IMR-90 (cell line): ENCODE measurements at regions not wholly inside any gene's neighbourhood (a gene's known extent, or its start where the extent isn't known, plus 50 kb on each side); places are given as distances from the start of the nearest gene placed in this dataset.

Source experiments
- ATAC-seq: fragments of 200-7000 bp; cut with Tn5 transposase; 2 replicates; pipeline ENCODE4 v1.9.1; 2020; ENCODE audit warnings: low read depth, mild to moderate bottlenecking, moderate library complexity
- BruUV-seq: library from RNA; stranded (reverse); fragments of 400-500 nt; replicated peaks from 2 replicates; lab custom pipeline; 2021; lab: Mats Ljungman, UMichigan
- CTCF ChIA-PET: fragments of 300-600 bp; formaldehyde crosslinking; extraction: SDS; loops from one replicate; lab custom pipeline; 2021; ENCODE audit warnings: antibody characterized with exemption; lab: Yijun Ruan, JAX
- POLR2A ChIA-PET: fragments of 300-600 bp; sonication (Branson Sonifier 250); formaldehyde crosslinking; loops from one replicate; lab custom pipeline; 2022; ENCODE audit warnings: antibody characterized with exemption; ENCODE audit not compliant: unreplicated experiment; lab: Charles Lee
- DNase-seq: peaks from one replicate; pipeline ENCODE4 v3.0.0; 2013
- H2AFZ ChIP-seq: replicated peaks from 2 replicates; pipeline ENCODE3; 2013; ENCODE audit warnings: low read length, mild to moderate bottlenecking; ENCODE audit not compliant: poor library complexity
- H2AK5ac ChIP-seq: 2 replicates; pipeline ENCODE4 v1.6.1; 2013; ENCODE audit warnings: low read depth, low read length, inconsistent platforms
- H2AK9ac ChIP-seq: replicated peaks from 2 replicates; pipeline ENCODE3; 2013; ENCODE audit warnings: mild to moderate bottlenecking, low read depth, low read length, moderate library complexity; ENCODE audit not compliant: poor library complexity
- H2BK120ac ChIP-seq: 2 replicates; pipeline ENCODE4 v1.6.1; 2013; ENCODE audit warnings: low read depth, low read length, inconsistent platforms
- H2BK15ac ChIP-seq: 3 replicates; pipeline ENCODE4 v1.6.1; 2013; ENCODE audit warnings: low read depth, low read length, inconsistent platforms
- H2BK20ac ChIP-seq: 2 replicates; pipeline ENCODE4 v1.6.1; 2013; ENCODE audit warnings: low read depth, mild to moderate bottlenecking, inconsistent platforms, low read length, moderate library complexity
- H2BK5ac ChIP-seq: 2 replicates; pipeline ENCODE4 v1.6.1; 2013; ENCODE audit warnings: mild to moderate bottlenecking, low read depth, low read length, inconsistent platforms; ENCODE audit not compliant: poor library complexity, severe bottlenecking
- H3K14ac ChIP-seq: replicated peaks from 2 replicates; pipeline ENCODE4 v1.6.1; 2013; ENCODE audit warnings: low read depth, low read length, inconsistent platforms
- H3K18ac ChIP-seq: 2 replicates; pipeline ENCODE4 v1.6.1; 2013; ENCODE audit warnings: low read depth, low read length, control low read depth
- H3K23ac ChIP-seq: 2 replicates; pipeline ENCODE4 v1.6.1; 2013; ENCODE audit warnings: low read depth, low read length, inconsistent platforms
- H3K27ac ChIP-seq: 2 replicates; pipeline ENCODE4 v1.5.1; 2013; ENCODE audit warnings: mild to moderate bottlenecking, control low read depth, low read length; ENCODE audit not compliant: insufficient read depth
- H3K27me3 ChIP-seq: 2 replicates; pipeline ENCODE4 v1.6.1; 2013; ENCODE audit warnings: low read length; ENCODE audit not compliant: control insufficient read depth, insufficient read depth
- H3K36me3 ChIP-seq: 2 replicates; pipeline ENCODE4 v1.6.1; 2013; ENCODE audit warnings: low read length, mixed read lengths; ENCODE audit not compliant: control insufficient read depth, insufficient read depth
- H3K4ac ChIP-seq: 2 replicates; pipeline ENCODE4 v1.6.1; 2013; ENCODE audit warnings: low read depth, low read length, inconsistent platforms
- H3K4me1 ChIP-seq: 2 replicates; pipeline ENCODE4 v1.6.1; 2013; ENCODE audit warnings: low read length, mixed read lengths; ENCODE audit not compliant: control insufficient read depth, insufficient read depth
- H3K4me2 ChIP-seq: 2 replicates; pipeline ENCODE4 v1.6.1; 2013; ENCODE audit warnings: low read depth, mild to moderate bottlenecking, control low read depth, low read length, moderate library complexity
- H3K4me3 ChIP-seq: 2 replicates; pipeline ENCODE4 v1.5.1; 2013; ENCODE audit warnings: low read depth, mild to moderate bottlenecking, control low read depth, low read length, moderate library complexity; ENCODE audit not compliant: insufficient read depth
- H3K56ac ChIP-seq: 2 replicates; pipeline ENCODE4 v1.6.1; 2013; ENCODE audit warnings: low read length, inconsistent platforms; ENCODE audit not compliant: insufficient read depth; ENCODE audit errors: extremely low read depth
- H3K79me1 ChIP-seq, 2 experiments: 2 replicates each; pipeline ENCODE4 v1.6.1; 2013; ENCODE audit warnings: low read length in 2 of 2, inconsistent platforms in 1 of 2, low read depth in 1 of 2
- H3K9ac ChIP-seq: 2 replicates; pipeline ENCODE4 v1.6.1; 2013; ENCODE audit warnings: low read depth, low read length, control low read depth
- H3K9me1 ChIP-seq: 2 replicates; pipeline ENCODE4 v1.6.1; 2013; ENCODE audit warnings: low read length, inconsistent platforms; ENCODE audit not compliant: insufficient read depth
- H3K9me3 ChIP-seq: 2 replicates; pipeline ENCODE4 v1.6.1; 2013; ENCODE audit warnings: low read length; ENCODE audit not compliant: control insufficient read depth, insufficient read depth
- H4K20me1 ChIP-seq: 2 replicates; pipeline ENCODE4 v1.6.1; 2013; ENCODE audit warnings: low read length, inconsistent platforms; ENCODE audit not compliant: insufficient read depth
- H4K5ac ChIP-seq: 2 replicates; pipeline ENCODE4 v1.6.1; 2013; ENCODE audit warnings: mild to moderate bottlenecking, low read depth, low read length, control low read depth
- H4K8ac ChIP-seq, 2 experiments: 2 replicates each; pipeline ENCODE4 v1.6.1; 2013; ENCODE audit warnings: low read depth in 2 of 2, low read length in 2 of 2, control low read depth in 1 of 2, inconsistent platforms in 1 of 2
- H4K91ac ChIP-seq: 2 replicates; pipeline ENCODE4 v1.6.1; 2013; ENCODE audit warnings: low read depth, low read length, inconsistent platforms; ENCODE audit not compliant: insufficient read depth
- BHLHE40 ChIP-seq: fragments of 150-350 bp; IDR thresholded peaks from 2 replicates; pipeline ENCODE4 v1.6.1; 2016; ENCODE audit warnings: mild to moderate bottlenecking, low read depth, low read length
- CHD1 ChIP-seq: IDR thresholded peaks from 2 replicates; pipeline ENCODE4 v1.6.1; 2012; ENCODE audit warnings: low read depth, low read length, improper control_type of control experiment
- FOS ChIP-seq: fragments of 150-350 bp; IDR thresholded peaks from 2 replicates; pipeline ENCODE4 v1.6.1; 2016; ENCODE audit warnings: low read depth, low read length
- MAFK ChIP-seq: IDR thresholded peaks from 2 replicates; pipeline ENCODE4 v1.6.1; 2012; ENCODE audit warnings: low read depth, low read length, improper control_type of control experiment
- MAZ ChIP-seq: IDR thresholded peaks from 2 replicates; pipeline ENCODE4 v1.6.1; 2012; ENCODE audit warnings: low read depth, mild to moderate bottlenecking, low read length, improper control_type of control experiment, moderate library complexity, borderline replicate concordance
- MXI1 ChIP-seq: IDR thresholded peaks from 2 replicates; pipeline ENCODE4 v1.6.1; 2012; ENCODE audit warnings: low read depth, mild to moderate bottlenecking, low read length, moderate library complexity, borderline replicate concordance
- NFE2L2 ChIP-seq: fragments of 150-350 bp; IDR thresholded peaks from 2 replicates; pipeline ENCODE4 v1.6.1; 2016; ENCODE audit warnings: low read depth, mild to moderate bottlenecking, low read length
- POLR2A ChIP-seq: IDR thresholded peaks from 2 replicates; pipeline ENCODE4 v1.6.1; 2012; ENCODE audit warnings: mild to moderate bottlenecking, low read depth, low read length
- RAD21 ChIP-seq: IDR thresholded peaks from 2 replicates; pipeline ENCODE4 v1.6.1; 2012; ENCODE audit warnings: low read length, improper control_type of control experiment
- RCOR1 ChIP-seq: IDR thresholded peaks from 2 replicates; pipeline ENCODE4 v1.6.1; 2012; ENCODE audit warnings: mild to moderate bottlenecking, low read length, improper control_type of control experiment; ENCODE audit not compliant: insufficient replicate concordance
- RFX5 ChIP-seq: IDR thresholded peaks from 2 replicates; pipeline ENCODE4 v1.8.0; 2012; ENCODE audit warnings: low read depth, mild to moderate bottlenecking, low read length, moderate library complexity
- SMC3 ChIP-seq: fragments of 150-350 bp; IDR thresholded peaks from 2 replicates; pipeline ENCODE4 v1.6.1; 2016; ENCODE audit warnings: low read depth, mild to moderate bottlenecking, antibody characterized with exemption, low read length, moderate library complexity
- WGBS, 2 experiments: methylation state at CpG; one replicate each; pipeline versions ENCODE4 v1.1.5 to v1.1.7; 2013; ENCODE audit warnings: missing lambda C conversion rate in 2 of 2; ENCODE audit not compliant: insufficient read length in 1 of 2; ENCODE audit errors: extremely low coverage in 2 of 2; 5-methylcytosine and 5-hydroxymethylcytosine counted together
- dilution Hi-C: fragments of 300-500 bp; cut with HindIII; formaldehyde crosslinking; loops from one replicate; pipeline ENCODE4 v1.14.3; 2018; ENCODE audit warnings: low sequenced_read_pairs; ENCODE audit not compliant: unreplicated experiment
- in situ Hi-C: fragments of 300-500 bp; cut with MboI; formaldehyde crosslinking; loops from 3 replicates; pipeline ENCODE4 v1.14.3; 2019; ENCODE audit warnings: low sequenced_read_pairs, inconsistent platforms, mixed read lengths
- intact Hi-C: fragments of 100-400 bp; cut with micrococcal nuclease; formaldehyde crosslinking; loops from 2 replicates; pipeline ENCODE4 v1.10.0; 2022
- TF ChIP-seq, protein P1 (sequence below): fragments of 150-350 bp; IDR thresholded peaks from 2 replicates; pipeline ENCODE4 v1.6.1; 2017; ENCODE audit warnings: mild to moderate bottlenecking, antibody characterized with exemption, low read length, low read depth
- TF ChIP-seq, protein P2 (sequence below): conservative IDR thresholded peaks from 2 replicates; pipeline ENCODE4 v1.5.1; 2012; ENCODE audit warnings: mild to moderate bottlenecking, low read depth, low read length, improper control_type of control experiment
- TF ChIP-seq, protein P3 (sequence below): fragments of 150-350 bp; IDR thresholded peaks from 2 replicates; pipeline ENCODE4 v1.6.1; 2016; ENCODE audit warnings: low read depth, mild to moderate bottlenecking, low read length, moderate library complexity, borderline replicate concordance

DNA sequence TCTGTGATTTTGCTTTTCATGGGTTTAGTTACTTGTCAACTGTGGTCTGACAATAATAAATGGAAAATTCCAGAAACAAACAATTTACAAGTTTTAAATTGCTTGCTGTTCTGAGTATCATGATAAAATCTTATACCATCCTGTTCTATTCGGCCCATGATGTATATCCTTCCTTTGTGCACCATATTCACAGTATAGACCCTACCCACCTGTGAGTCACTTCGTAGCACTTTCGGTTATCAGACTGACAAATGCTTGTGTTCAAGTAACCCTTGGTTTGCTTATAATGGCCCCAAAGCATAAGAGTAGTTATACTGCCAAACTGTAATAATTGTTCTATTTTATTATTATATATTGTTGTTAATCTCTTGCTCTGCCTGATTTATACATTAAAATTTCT, 1183.4 kb upstream of the PCDH7 start:
- H3K36me3 ChIP-seq: no peaks in the 10 kb centered on the region
- H2BK120ac ChIP-seq: no peak overlapping the region
- no peak overlapping the region for H3K9ac ChIP-seq
- in situ Hi-C loops: no loop called here
- H2BK15ac ChIP-seq: no peak overlapping the region
- no peak overlapping the region for H4K91ac ChIP-seq
- intact Hi-C loops: no loop called here
- no peak overlapping the region for H3K4ac ChIP-seq
- DNase-seq (no peak), ATAC-seq (no peak)
- no peaks in the 10 kb centered on the region; the same call in 1 of the 2 replicates for H3K9me1 ChIP-seq
- H3K4me3 ChIP-seq: no peak overlapping the region
- H3K79me1 ChIP-seq: no peaks in the 10 kb centered on the region
- ChIA-PET POLR2A (no interaction called here), CTCF (no interaction called here)
- no TSS peak for BruUV-seq
- no peak overlapping the region for H3K23ac ChIP-seq
- H4K20me1 ChIP-seq: no peaks in the 10 kb centered on the region
- TF ChIP-seq NFE2L2 (no peak), RFX5 (no peak), MAZ (no peak), RAD21 (no peak), RCOR1 (no peak), MAFK (no peak), SMC3 (no peak), POLR2A (no peak), BHLHE40 (no peak), MXI1 (no peak), CHD1 (no peak), FOS (no peak)
- TF ChIP-seq, protein P1, sequence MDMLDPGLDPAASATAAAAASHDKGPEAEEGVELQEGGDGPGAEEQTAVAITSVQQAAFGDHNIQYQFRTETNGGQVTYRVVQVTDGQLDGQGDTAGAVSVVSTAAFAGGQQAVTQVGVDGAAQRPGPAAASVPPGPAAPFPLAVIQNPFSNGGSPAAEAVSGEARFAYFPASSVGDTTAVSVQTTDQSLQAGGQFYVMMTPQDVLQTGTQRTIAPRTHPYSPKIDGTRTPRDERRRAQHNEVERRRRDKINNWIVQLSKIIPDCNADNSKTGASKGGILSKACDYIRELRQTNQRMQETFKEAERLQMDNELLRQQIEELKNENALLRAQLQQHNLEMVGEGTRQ: no peak
- TF ChIP-seq, protein P2, sequence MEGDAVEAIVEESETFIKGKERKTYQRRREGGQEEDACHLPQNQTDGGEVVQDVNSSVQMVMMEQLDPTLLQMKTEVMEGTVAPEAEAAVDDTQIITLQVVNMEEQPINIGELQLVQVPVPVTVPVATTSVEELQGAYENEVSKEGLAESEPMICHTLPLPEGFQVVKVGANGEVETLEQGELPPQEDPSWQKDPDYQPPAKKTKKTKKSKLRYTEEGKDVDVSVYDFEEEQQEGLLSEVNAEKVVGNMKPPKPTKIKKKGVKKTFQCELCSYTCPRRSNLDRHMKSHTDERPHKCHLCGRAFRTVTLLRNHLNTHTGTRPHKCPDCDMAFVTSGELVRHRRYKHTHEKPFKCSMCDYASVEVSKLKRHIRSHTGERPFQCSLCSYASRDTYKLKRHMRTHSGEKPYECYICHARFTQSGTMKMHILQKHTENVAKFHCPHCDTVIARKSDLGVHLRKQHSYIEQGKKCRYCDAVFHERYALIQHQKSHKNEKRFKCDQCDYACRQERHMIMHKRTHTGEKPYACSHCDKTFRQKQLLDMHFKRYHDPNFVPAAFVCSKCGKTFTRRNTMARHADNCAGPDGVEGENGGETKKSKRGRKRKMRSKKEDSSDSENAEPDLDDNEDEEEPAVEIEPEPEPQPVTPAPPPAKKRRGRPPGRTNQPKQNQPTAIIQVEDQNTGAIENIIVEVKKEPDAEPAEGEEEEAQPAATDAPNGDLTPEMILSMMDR: no peak
- TF ChIP-seq, protein P3, sequence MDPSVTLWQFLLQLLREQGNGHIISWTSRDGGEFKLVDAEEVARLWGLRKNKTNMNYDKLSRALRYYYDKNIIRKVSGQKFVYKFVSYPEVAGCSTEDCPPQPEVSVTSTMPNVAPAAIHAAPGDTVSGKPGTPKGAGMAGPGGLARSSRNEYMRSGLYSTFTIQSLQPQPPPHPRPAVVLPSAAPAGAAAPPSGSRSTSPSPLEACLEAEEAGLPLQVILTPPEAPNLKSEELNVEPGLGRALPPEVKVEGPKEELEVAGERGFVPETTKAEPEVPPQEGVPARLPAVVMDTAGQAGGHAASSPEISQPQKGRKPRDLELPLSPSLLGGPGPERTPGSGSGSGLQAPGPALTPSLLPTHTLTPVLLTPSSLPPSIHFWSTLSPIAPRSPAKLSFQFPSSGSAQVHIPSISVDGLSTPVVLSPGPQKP: no peak
- H2AK5ac ChIP-seq: no peak overlapping the region
- H2BK20ac ChIP-seq: no peak overlapping the region
- H3K27ac ChIP-seq: no peak overlapping the region
- no peak overlapping the region for H3K18ac ChIP-seq
- no peak overlapping the region for H4K5ac ChIP-seq
- no peaks in the 10 kb centered on the region for H3K27me3 ChIP-seq
- no peak overlapping the region for H3K14ac ChIP-seq
- H2AFZ ChIP-seq: no peak overlapping the region
- no peak overlapping the region for H3K56ac ChIP-seq
- no peak overlapping the region for H2AK9ac ChIP-seq
- H4K8ac ChIP-seq: no peak overlapping the region
- WGBS, 2 experiments: no CpG with 5 or more reads among the region's 3 CpGs
- no peaks in the 10 kb centered on the region for H3K4me1 ChIP-seq
- no peak overlapping the region for H2BK5ac ChIP-seq
- dilution Hi-C loops: no loop called here
- no peak overlapping the region for H3K4me2 ChIP-seq
- H3K9me3 ChIP-seq: no peaks in the 10 kb centered on the region
